GM12875 (cell line): ENCODE measurements at regions not wholly inside any gene's neighbourhood (a gene's known extent, or its start where the extent isn't known, plus 50 kb on each side); places are given as distances from the start of the nearest gene placed in this dataset.

Source experiments
- H3K4me3 ChIP-seq: one replicate; pipeline ENCODE4 v1.5.1; 2011; ENCODE audit warnings: low read depth, low read length, control low read depth
- CTCF ChIP-seq: IDR thresholded peaks from 2 replicates; pipeline ENCODE4 v1.5.1; 2011; ENCODE audit warnings: low read depth, mild to moderate bottlenecking, control low read depth, inconsistent platforms, low read length, moderate library complexity, borderline replicate concordance; ENCODE audit not compliant: insufficient read depth

- no peak for TF ChIP-seq CTCF
- no peak overlapping the region for H3K4me3 ChIP-seq
Observed at GRCh38 chr15:26144836-26145235, 281.7 kb upstream of the ATP10A start.

- no peak for TF ChIP-seq CTCF
- no peak overlapping the region for H3K4me3 ChIP-seq
Observed at GRCh38 chr15:26143221-26143620, 280.1 kb upstream of the ATP10A start.

- no peak overlapping the region for H3K4me3 ChIP-seq
- no peak for TF ChIP-seq CTCF
Observed at GRCh38 chr15:26134812-26135211, 271.7 kb upstream of the ATP10A start.

GRCh38 chr15:26134152-26134551 is 271.0 kb upstream of the ATP10A start:
- H3K4me3 ChIP-seq: no peak overlapping the region
- TF ChIP-seq CTCF: no peak

GRCh38 chr15:26132811-26133210 is 269.7 kb upstream of the ATP10A start:
- no peak overlapping the region for H3K4me3 ChIP-seq
- no peak for TF ChIP-seq CTCF

- no peak overlapping the region for H3K4me3 ChIP-seq
- no peak for TF ChIP-seq CTCF
Observed at GRCh38 chr15:26129852-26130251, 266.7 kb upstream of the ATP10A start.

GRCh38 chr15:26128611-26129140 is 265.5 kb upstream of the ATP10A start:
- no peak for TF ChIP-seq CTCF
- H3K4me3 ChIP-seq: no peak overlapping the region
